SH-SY5Y (cell line): ENCODE measurements at regions not wholly inside any gene's neighbourhood (a gene's known extent, or its start where the extent isn't known, plus 50 kb on each side); places are given as distances from the start of the nearest gene placed in this dataset.

Source experiments
- GATA2 ChIP-seq: IDR thresholded peaks from 2 replicates; pipeline ENCODE4 v1.6.1; 2011; ENCODE audit warnings: mild to moderate bottlenecking, low read depth, low read length
- GATA3 ChIP-seq: IDR thresholded peaks from 2 replicates; pipeline ENCODE4 v1.6.1; 2011; ENCODE audit warnings: low read depth, mild to moderate bottlenecking, low read length, moderate library complexity

DNA sequence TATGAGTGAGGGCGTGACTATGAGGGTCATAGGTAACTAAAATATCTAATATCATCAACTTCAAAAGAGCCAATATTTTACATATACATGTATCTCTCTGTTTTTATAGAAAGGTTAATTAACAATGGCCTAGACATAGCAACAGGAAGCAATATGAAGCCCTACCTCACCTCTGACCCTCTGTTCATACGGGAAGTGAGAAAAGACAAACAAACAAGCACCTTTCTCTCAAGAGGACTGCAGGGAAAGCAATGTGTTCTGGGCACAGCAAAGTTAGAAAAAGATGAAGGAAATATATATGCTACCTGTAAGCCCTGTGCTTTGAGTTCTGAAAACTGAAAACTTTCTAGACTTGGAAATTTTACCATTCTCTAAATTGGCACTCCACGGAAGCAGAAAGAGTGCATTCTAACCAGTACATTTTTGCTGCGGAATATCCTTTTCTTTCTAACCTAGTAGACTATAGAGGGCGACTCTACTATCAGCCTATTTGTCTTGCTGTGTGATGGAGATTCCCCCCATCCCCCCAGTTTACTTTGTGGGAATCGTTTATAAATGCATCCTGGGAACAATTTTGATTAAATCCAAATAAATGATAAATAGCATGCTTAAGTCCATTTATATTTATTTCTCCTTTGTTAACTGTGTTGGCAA is 830.4 kb upstream of the FAT3 start:
- no peak for TF ChIP-seq GATA2
- no peak for TF ChIP-seq GATA3
